C4-2B (cell line): ENCODE measurements at regions not wholly inside any gene's neighbourhood (a gene's known extent, or its start where the extent isn't known, plus 50 kb on each side); places are given as distances from the start of the nearest gene placed in this dataset.

Experiments
- CTCF ChIP-seq: fragments of 450-650 bp; conservative IDR thresholded peaks from 2 replicates; pipeline ENCODE4 v1.5.1; 2017; ENCODE audit warnings: mild to moderate bottlenecking
- ZFX ChIP-seq: fragments of 450-650 bp; IDR thresholded peaks from 2 replicates; pipeline ENCODE4 v1.6.1; 2017

GRCh38 chrX:140065961-140066662 is 100.8 kb upstream of the CXorf66 start:
- TF ChIP-seq CTCF = no peak
- TF ChIP-seq ZFX = no peak
